C4-2B (cell line): ENCODE measurements at regions not wholly inside any gene's neighbourhood (a gene's known extent, or its start where the extent isn't known, plus 50 kb on each side); places are given as distances from the start of the nearest gene placed in this dataset.
"Not testable (repeated sequence)": the region's sequence is repeated elsewhere in the genome, so short reads cannot be mapped to it uniquely, and the experiment has no call there.

Experiments
- H3K27ac ChIP-seq: fragments of 450-650 bp; 2 replicates; pipeline ENCODE4 v1.5.1; 2017
- CTCF ChIP-seq: fragments of 450-650 bp; conservative IDR thresholded peaks from 2 replicates; pipeline ENCODE4 v1.5.1; 2017; ENCODE audit warnings: mild to moderate bottlenecking
- ZFX ChIP-seq: fragments of 450-650 bp; IDR thresholded peaks from 2 replicates; pipeline ENCODE4 v1.6.1; 2017

GRCh38 chr6:126959765-126960164, 158.7 kb upstream of the RSPO3 start:
- no peak overlapping the region for H3K27ac ChIP-seq
- TF ChIP-seq CTCF (no peak), ZFX (no peak)

- no peak overlapping the region for H3K27ac ChIP-seq
- TF ChIP-seq ZFX (no peak), CTCF (no peak)
Measured at GRCh38 chr6:126963077-126963809, 155.2 kb upstream of the RSPO3 start.

- TF ChIP-seq ZFX, result no peak
- TF ChIP-seq CTCF, result no peak
- no peak overlapping the region for H3K27ac ChIP-seq
Measured at GRCh38 chr6:126967296-126968005, 151.0 kb upstream of the RSPO3 start.

- TF ChIP-seq ZFX, result no peak
- no peak for TF ChIP-seq CTCF
- H3K27ac ChIP-seq, result no peak overlapping the region
Measured at GRCh38 chr6:126976253-126976797, 142.1 kb upstream of the RSPO3 start.

DNA sequence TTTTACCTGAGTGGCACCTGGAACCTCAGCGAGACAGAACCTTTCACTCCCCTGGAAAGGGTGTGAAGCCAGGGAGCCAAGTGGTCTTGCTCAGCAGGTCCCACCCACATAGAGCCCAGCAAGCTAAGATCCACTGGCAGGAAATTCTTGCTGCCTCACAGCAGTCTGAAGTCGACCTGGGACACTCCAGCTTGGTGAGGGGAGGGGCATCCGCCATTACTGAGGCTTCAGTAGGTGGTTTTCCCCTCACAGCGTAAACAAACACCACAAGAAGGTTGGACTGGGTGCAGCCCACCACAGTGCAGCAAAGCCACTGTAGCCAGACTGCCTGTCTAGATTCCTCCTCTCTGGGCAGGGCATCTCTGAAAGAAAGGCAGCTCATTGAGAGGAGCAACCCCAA, 134.7 kb upstream of the RSPO3 start:
- H3K27ac ChIP-seq, result no peak overlapping the region
- TF ChIP-seq CTCF, result no peak
- no peak for TF ChIP-seq ZFX

DNA sequence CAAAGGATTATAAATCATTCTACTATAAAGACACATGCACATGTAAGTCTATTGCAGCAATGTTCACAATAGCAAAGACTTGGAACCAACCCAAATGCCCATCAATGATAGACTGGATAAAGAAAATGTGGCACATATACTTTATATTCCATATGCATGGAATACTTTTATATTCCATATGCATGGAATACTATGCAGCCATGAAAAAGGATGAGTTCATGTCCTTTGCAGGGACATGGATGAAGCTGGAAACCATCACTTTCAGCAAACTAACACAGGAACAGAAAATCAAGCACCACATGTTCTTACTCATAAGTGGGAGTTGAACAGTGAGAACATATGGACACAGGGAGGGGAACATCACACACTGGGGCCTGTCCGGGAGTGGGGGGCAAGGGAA, 130.3 kb upstream of the RSPO3 start:
- not testable (repeated sequence) for H3K27ac ChIP-seq

GRCh38 chr6:127000631-127001030, 117.8 kb upstream of the RSPO3 start:
- H3K27ac ChIP-seq, result no peak overlapping the region
- TF ChIP-seq ZFX, result no peak
- TF ChIP-seq CTCF, result no peak
